ENCODE measurements at regions not wholly inside any gene's neighbourhood (a gene's known extent, or its start where the extent isn't known, plus 50 kb on each side); places are given as distances from the start of the nearest gene placed in this dataset.

DNA sequence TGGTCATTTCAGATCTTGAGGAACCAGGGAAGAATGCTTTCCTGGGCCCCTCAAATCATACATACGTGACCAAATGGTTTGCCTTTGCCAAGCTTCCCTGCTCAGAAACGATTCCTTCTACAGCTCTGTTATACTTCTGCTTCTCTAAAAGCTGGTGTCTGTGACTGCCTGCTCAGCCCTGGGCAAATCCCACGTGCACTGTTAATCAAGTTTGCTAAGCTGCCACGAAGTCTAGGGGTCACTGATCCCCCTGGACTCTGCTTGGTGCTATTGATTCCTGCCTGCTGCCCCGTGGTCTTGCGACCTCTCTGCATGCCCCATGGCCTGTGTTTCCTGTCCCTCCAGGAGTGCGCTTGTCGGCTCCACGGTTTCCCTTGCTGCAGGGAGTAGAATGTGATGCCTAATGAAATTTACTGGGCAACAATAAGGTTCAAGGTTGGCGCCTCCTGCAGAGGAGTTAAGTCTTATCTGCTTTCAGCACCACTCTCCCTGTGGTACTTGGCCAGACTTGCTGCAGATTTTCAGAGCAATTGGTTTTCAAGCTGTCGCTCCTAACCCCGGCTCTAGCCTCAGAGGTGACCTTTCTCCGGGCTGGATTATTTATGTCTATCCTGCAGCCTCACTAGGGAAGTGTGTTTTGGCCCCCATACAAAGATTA lies 201.6 kb upstream of the FZD8 start:
- intact Hi-C loops (cut with DNase I), result no loop called here
- DNase-seq (no peak), ATAC-seq (no peak)
- H3K36me3 ChIP-seq (replicated peaks in 1 of 2; ENCODE audit: insufficient read depth in 1 of 2, low read depth in 2 of 2), result no peaks in the 10 kb centered on the region
- H3K27ac ChIP-seq, result no peak overlapping the region
- WGBS, 2 donors, result 19 to 30% methylated on average over 12 to 13 of the region's 13 CpGs
- no peaks in the 10 kb centered on the region for H3K27me3 ChIP-seq
- H3K9me3 ChIP-seq, result no peaks in the 10 kb centered on the region
- TF ChIP-seq POLR2A (IDR thresholded peaks at IDR 0.05), result no peak
- TF ChIP-seq, protein P1, sequence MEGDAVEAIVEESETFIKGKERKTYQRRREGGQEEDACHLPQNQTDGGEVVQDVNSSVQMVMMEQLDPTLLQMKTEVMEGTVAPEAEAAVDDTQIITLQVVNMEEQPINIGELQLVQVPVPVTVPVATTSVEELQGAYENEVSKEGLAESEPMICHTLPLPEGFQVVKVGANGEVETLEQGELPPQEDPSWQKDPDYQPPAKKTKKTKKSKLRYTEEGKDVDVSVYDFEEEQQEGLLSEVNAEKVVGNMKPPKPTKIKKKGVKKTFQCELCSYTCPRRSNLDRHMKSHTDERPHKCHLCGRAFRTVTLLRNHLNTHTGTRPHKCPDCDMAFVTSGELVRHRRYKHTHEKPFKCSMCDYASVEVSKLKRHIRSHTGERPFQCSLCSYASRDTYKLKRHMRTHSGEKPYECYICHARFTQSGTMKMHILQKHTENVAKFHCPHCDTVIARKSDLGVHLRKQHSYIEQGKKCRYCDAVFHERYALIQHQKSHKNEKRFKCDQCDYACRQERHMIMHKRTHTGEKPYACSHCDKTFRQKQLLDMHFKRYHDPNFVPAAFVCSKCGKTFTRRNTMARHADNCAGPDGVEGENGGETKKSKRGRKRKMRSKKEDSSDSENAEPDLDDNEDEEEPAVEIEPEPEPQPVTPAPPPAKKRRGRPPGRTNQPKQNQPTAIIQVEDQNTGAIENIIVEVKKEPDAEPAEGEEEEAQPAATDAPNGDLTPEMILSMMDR (IDR thresholded peaks at IDR 0.05), result no peak
- H3K4me3 ChIP-seq, result no peak overlapping the region
- no peaks in the 10 kb centered on the region for H3K4me1 ChIP-seq

DNA sequence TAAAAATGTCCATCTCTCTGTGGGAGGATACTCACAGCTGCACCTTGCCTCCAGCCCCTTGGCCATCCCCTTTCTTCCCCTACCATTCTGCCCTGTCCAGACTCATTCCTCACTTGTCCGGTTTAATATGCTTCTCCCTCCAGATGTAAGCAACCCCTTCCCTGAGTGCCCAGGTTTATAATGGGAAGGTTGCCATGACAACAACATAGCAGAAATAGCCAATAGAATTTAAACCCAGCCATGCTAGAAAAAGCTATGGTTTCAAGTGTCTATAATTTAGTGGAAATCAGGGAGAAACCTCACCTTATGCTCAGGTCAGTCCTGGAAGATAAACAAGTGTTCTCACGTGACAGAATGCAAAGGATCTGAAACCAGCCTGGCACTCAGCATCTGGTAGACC lies 196.0 kb upstream of the FZD8 start:
- Histone ChIP-seq H3K9me3 (no peaks in the 10 kb centered on the region), H3K27ac (no peak overlapping the region), H3K27me3 (no peaks in the 10 kb centered on the region), H3K4me3 (no peak overlapping the region), H3K4me1 (no peaks in the 10 kb centered on the region), H3K36me3 (replicated peaks in 1 of 2; ENCODE audit: insufficient read depth in 1 of 2, low read depth in 2 of 2) (no peaks in the 10 kb centered on the region)
- ATAC-seq (no peak), DNase-seq (no peak)
- TF ChIP-seq, protein P1 (IDR thresholded peaks at IDR 0.05), result no peak
- TF ChIP-seq POLR2A (IDR thresholded peaks at IDR 0.05), result no peak
- WGBS, 2 donors, result 47 to 58% methylated on average over 2 of the region's 2 CpGs
- intact Hi-C loops (cut with DNase I), result no loop called here

DNA sequence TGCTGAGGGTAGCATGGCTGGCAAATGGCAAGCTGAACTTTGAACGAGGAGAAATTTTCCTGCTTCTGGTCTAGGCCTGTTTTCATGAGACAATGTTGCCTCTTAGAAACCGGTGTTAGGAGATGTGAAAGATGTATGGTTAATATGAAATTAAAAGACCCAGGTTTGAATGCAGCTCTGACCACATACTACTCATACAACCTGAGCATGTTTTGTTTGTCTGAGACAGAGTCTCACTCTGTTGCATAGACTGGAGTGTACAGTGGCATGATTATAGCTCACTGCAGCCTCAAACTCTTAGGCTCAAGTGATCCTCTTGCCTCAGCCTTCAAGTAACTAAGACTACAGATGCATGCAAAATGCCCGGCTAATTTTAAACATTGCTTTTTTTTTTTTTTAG lies 193.4 kb upstream of the FZD8 start:
- 82 to 91% methylated on average over 3 of the region's 3 CpGs for WGBS, 2 donors
- DNase-seq (no peak), ATAC-seq (no peak)
- TF ChIP-seq POLR2A (IDR thresholded peaks at IDR 0.05), result no peak
- TF ChIP-seq, protein P1 (IDR thresholded peaks at IDR 0.05), result no peak
- Histone ChIP-seq H3K36me3 (replicated peaks in 1 of 2; ENCODE audit: insufficient read depth in 1 of 2, low read depth in 2 of 2) (no peaks in the 10 kb centered on the region), H3K4me3 (no peak overlapping the region), H3K9me3 (no peaks in the 10 kb centered on the region), H3K4me1 (no peaks in the 10 kb centered on the region), H3K27ac (no peak overlapping the region), H3K27me3 (no peaks in the 10 kb centered on the region)
- intact Hi-C loops (cut with DNase I), result no loop called here

DNA sequence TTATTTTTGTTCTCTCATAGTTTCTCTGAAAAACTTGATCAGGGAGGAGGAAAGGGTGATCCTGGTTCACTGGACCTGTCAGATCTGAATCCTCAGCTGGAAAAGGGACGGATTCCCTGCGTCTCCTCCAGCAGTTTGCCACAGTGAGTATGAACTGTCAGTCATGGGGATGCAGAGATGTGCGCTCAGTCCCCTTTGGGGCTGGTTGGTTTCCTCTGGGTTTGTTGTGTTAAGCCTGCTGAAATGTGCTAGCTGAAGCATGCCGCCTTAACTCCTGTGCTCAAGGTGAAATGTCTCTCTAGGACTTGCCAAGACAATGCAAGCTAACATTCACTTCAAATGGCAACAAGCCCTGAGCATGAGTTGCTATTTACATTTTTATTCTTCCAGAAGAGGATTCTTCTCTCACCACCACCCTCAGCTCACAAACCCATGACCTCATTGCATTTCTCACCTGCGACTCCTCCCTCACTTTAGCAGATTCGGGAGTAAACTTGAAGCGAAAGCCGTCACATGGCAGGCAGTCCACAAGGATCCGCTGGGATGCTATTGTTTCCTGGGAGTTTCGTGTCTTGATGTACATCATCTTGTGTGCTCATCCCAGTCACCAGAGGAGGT lies 192.9 kb upstream of the FZD8 start:
- intact Hi-C loops (cut with DNase I), result no loop called here
- H3K27ac ChIP-seq, result no peak overlapping the region
- no peak overlapping the region for H3K4me3 ChIP-seq
- TF ChIP-seq, protein P1 (IDR thresholded peaks at IDR 0.05), result no peak
- TF ChIP-seq POLR2A (IDR thresholded peaks at IDR 0.05), result no peak
- DNase-seq, result no peak
- H3K27me3 ChIP-seq, result no peaks in the 10 kb centered on the region
- H3K36me3 ChIP-seq (replicated peaks in 1 of 2; ENCODE audit: insufficient read depth in 1 of 2, low read depth in 2 of 2), result no peaks in the 10 kb centered on the region
- H3K9me3 ChIP-seq, result no peaks in the 10 kb centered on the region
- ATAC-seq, result no peak
- no peaks in the 10 kb centered on the region for H3K4me1 ChIP-seq
- WGBS, 2 donors, result 88 to 93% methylated on average over 10 of the region's 10 CpGs

DNA sequence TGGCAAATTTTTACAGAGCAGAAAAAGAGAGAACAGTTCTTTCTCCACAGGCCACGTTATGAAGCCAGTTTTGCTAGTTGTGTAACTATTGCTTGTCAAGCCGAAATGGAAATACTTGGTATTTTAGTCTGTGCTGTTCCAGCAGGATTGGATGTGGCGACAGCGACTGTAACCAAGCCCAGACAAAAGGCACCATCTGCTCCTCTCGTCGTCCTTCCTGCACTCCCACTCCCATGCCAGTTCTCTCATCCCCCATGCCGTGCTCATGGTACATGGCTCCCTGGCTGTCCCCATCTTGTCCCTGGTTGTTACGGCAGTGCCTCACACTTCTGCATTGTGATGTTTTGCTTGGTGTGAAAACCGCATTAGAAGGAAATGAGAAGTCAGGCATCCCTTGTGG lies 185.7 kb upstream of the FZD8 start:
- intact Hi-C loops (cut with DNase I), result no loop called here
- 72 to 78% methylated on average over 9 of the region's 9 CpGs for WGBS, 2 donors
- no peak overlapping the region for H3K4me3 ChIP-seq
- H3K36me3 ChIP-seq (replicated peaks in 1 of 2; ENCODE audit: insufficient read depth in 1 of 2, low read depth in 2 of 2), result no peaks in the 10 kb centered on the region
- H3K27ac ChIP-seq, result no peak overlapping the region
- H3K4me1 ChIP-seq, result no peaks in the 10 kb centered on the region
- ATAC-seq (no peak), DNase-seq (no peak)
- no peaks in the 10 kb centered on the region for H3K9me3 ChIP-seq
- TF ChIP-seq POLR2A (IDR thresholded peaks at IDR 0.05), result no peak
- TF ChIP-seq, protein P1 (IDR thresholded peaks at IDR 0.05), result no peak
- no peaks in the 10 kb centered on the region for H3K27me3 ChIP-seq
